ENCODE measurements at regions not wholly inside any gene's neighbourhood (a gene's known extent, or its start where the extent isn't known, plus 50 kb on each side); places are given as distances from the start of the nearest gene placed in this dataset.

- no peak for DNase-seq (ENCODE audit: low read depth)
- TF ChIP-seq CTCF (conservative IDR thresholded peaks at IDR 0.05; ENCODE audit: control insufficient read depth, insufficient read depth, low read depth, low read length) = no peak
- no peak overlapping the region for H3K4me3 ChIP-seq (ENCODE audit: control insufficient read depth, low read depth, low read length)
These were observed 1009.2 kb upstream of the FANCL start for GRCh38 chr2:59250307-59250677.

- TF ChIP-seq CTCF (conservative IDR thresholded peaks at IDR 0.05; ENCODE audit: control insufficient read depth, insufficient read depth, low read depth, low read length) = no peak
- H3K4me3 ChIP-seq (ENCODE audit: control insufficient read depth, low read depth, low read length) = no peak overlapping the region
- no peak for DNase-seq (ENCODE audit: low read depth)
These were observed 1008.5 kb upstream of the FANCL start for GRCh38 chr2:59249441-59250306.

GRCh38 chr2:59239146-59239545 is 998.0 kb upstream of the FANCL start:
- no peak overlapping the region for H3K4me3 ChIP-seq (ENCODE audit: control insufficient read depth, low read depth, low read length)
- DNase-seq (ENCODE audit: low read depth) = no peak
- no peak for TF ChIP-seq CTCF (conservative IDR thresholded peaks at IDR 0.05; ENCODE audit: control insufficient read depth, insufficient read depth, low read depth, low read length)

DNA sequence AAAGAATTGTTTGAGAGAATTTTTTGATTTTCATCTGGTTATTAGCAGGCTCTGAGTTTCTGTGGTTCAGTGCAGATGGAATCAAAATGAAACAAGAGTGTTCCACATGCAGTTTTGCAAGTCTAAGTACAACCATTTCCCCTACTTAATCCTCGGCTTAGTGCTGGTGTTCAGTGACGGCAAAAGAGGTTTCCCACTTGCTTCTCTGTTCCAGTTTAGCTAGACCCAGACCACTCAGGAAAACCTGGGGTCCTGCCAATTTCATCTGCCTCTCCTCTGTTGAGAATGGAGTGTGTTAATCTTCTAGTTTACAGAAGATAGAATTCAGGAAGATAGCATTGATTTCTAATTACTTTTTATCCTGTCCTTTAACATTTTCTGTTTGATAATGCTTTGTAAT is 996.2 kb upstream of the FANCL start:
- DNase-seq (ENCODE audit: low read depth) = no peak
- H3K4me3 ChIP-seq (ENCODE audit: control insufficient read depth, low read depth, low read length) = no peak overlapping the region
- TF ChIP-seq CTCF (conservative IDR thresholded peaks at IDR 0.05; ENCODE audit: control insufficient read depth, insufficient read depth, low read depth, low read length) = no peak

GRCh38 chr2:59236723-59237122 is 995.6 kb upstream of the FANCL start:
- DNase-seq (ENCODE audit: low read depth) = peak; percentile 43
- no peak for TF ChIP-seq CTCF (conservative IDR thresholded peaks at IDR 0.05; ENCODE audit: control insufficient read depth, insufficient read depth, low read depth, low read length)
- no peak overlapping the region for H3K4me3 ChIP-seq (ENCODE audit: control insufficient read depth, low read depth, low read length)

- H3K4me3 ChIP-seq (ENCODE audit: control insufficient read depth, low read depth, low read length) = no peak overlapping the region
- no peak for TF ChIP-seq CTCF (conservative IDR thresholded peaks at IDR 0.05; ENCODE audit: control insufficient read depth, insufficient read depth, low read depth, low read length)
- no peak for DNase-seq (ENCODE audit: low read depth)
These were observed 992.8 kb upstream of the FANCL start for GRCh38 chr2:59233920-59234319.
